ENCODE measurements at regions not wholly inside any gene's neighbourhood (a gene's known extent, or its start where the extent isn't known, plus 50 kb on each side); places are given as distances from the start of the nearest gene placed in this dataset.

DNA sequence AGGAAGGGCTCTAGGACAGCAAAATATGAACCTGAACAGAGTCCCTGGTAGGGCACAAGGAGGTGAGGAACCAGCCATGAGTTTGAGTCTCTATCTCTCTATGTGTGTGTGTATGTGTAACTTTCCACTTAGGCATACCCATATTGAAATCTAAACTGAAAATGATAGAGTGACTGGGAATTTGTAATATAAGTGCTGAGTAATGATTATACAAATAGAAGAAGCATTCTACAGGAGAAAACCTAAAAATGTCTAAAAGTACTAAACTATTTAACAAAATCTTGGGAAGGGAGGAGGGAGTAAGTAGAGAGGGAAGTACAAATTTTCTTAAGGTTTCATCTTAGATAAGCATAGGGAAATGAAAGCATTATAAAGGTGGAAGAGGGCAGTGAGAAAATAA lies 97.1 kb upstream of the ZC3H12C start:
- H3K9me3 ChIP-seq, result no peaks in the 10 kb centered on the region
- H3K27ac ChIP-seq, result no peak overlapping the region
- no peaks in the 10 kb centered on the region for H3K27me3 ChIP-seq
- intact Hi-C loops (cut with DNase I), result no loop called here
- TF ChIP-seq EP300 (IDR thresholded peaks at IDR 0.05) (no peak), POLR2AphosphoS5 (IDR thresholded peaks at IDR 0.05) (no peak)
- H3K36me3 ChIP-seq, result no peaks in the 10 kb centered on the region
- no peak for DNase-seq
- peaks cover 0 to 11% (median 4%) of the 10 kb centered on the region in 4 donors for H3K4me1 ChIP-seq
- no peak overlapping the region for H3K4me3 ChIP-seq

DNA sequence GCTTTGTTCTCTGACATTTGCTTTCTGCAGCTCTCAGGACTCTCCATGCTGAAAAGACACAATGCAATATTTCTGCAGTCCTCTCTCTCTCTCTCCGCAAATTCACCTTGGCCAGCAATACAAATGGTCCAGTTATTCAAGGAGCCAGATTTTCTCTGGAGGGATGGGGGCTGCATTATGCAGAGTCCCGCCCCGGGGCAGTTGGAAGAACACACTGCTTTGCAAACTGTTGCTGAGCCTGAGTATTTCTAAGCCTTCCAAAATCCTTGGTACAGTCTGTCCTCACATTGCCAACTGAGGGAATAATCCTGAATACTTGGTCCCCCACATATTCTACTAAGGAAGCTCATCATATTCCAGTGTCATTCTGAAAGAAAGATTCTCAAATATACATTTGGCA lies 94.3 kb upstream of the ZC3H12C start:
- TF ChIP-seq, protein P1, sequence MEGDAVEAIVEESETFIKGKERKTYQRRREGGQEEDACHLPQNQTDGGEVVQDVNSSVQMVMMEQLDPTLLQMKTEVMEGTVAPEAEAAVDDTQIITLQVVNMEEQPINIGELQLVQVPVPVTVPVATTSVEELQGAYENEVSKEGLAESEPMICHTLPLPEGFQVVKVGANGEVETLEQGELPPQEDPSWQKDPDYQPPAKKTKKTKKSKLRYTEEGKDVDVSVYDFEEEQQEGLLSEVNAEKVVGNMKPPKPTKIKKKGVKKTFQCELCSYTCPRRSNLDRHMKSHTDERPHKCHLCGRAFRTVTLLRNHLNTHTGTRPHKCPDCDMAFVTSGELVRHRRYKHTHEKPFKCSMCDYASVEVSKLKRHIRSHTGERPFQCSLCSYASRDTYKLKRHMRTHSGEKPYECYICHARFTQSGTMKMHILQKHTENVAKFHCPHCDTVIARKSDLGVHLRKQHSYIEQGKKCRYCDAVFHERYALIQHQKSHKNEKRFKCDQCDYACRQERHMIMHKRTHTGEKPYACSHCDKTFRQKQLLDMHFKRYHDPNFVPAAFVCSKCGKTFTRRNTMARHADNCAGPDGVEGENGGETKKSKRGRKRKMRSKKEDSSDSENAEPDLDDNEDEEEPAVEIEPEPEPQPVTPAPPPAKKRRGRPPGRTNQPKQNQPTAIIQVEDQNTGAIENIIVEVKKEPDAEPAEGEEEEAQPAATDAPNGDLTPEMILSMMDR (IDR thresholded peaks at IDR 0.05), result no peak
- no peak for TF ChIP-seq EP300 (IDR thresholded peaks at IDR 0.05)
- TF ChIP-seq POLR2A (IDR thresholded peaks at IDR 0.05), result no peak
- no peak for TF ChIP-seq POLR2AphosphoS5 (IDR thresholded peaks at IDR 0.05)
- H3K9me3 ChIP-seq, result no peaks in the 10 kb centered on the region
- H3K4me3 ChIP-seq, result no peak overlapping the region
- H3K4me1 ChIP-seq, result peaks cover 0 to 11% (median 4%) of the 10 kb centered on the region in 4 donors
- 91 to 95% methylated on average over 3 of the region's 3 CpGs for WGBS, 2 donors
- H3K36me3 ChIP-seq, result no peaks in the 10 kb centered on the region
- intact Hi-C loops (cut with DNase I), result no loop called here
- H3K27me3 ChIP-seq, result no peaks in the 10 kb centered on the region
- H3K27ac ChIP-seq, result peak overlapping the region in 1 of 4 donors; percentile 65
- DNase-seq, result no peak

DNA sequence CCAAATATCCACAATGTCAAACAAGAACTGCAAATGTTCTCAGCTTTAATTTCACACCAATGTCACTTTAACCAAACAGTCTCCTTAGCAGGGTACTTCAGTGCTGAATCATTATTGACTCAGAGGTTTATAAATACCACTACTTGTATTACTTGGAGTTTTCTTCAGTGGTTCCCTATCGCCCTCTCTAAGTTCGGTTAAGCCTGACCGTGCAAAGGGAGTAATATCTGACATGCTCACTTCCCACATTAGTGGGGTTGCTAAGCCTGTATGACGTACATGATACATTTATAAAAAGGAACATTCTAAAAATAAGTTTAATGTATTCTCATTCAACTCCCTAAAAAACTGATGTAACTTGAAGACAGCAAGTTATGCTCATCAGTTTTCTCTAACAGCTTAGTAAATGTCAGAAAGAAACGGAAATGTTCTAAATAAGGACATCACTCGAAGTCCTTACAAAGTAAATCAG lies 93.1 kb upstream of the ZC3H12C start:
- intact Hi-C loops (cut with DNase I), result no loop called here
- Histone ChIP-seq H3K27ac (peak overlapping the region in 1 of 4 donors; percentile 65), H3K4me3 (no peak overlapping the region), H3K36me3 (no peaks in the 10 kb centered on the region), H3K4me1 (peaks cover 0 to 11% (median 4%) of the 10 kb centered on the region in 4 donors), H3K9me3 (no peaks in the 10 kb centered on the region), H3K27me3 (no peaks in the 10 kb centered on the region)
- TF ChIP-seq POLR2AphosphoS5 (IDR thresholded peaks at IDR 0.05) (peak in 1 of 4 donors; percentile 21), EP300 (IDR thresholded peaks at IDR 0.05) (peak in 1 of 4 donors; percentile 21), POLR2A (IDR thresholded peaks at IDR 0.05) (no peak)
- DNase-seq, result no peak
- WGBS, 2 donors, result 49 to 55% methylated on average over 6 of the region's 6 CpGs

DNA sequence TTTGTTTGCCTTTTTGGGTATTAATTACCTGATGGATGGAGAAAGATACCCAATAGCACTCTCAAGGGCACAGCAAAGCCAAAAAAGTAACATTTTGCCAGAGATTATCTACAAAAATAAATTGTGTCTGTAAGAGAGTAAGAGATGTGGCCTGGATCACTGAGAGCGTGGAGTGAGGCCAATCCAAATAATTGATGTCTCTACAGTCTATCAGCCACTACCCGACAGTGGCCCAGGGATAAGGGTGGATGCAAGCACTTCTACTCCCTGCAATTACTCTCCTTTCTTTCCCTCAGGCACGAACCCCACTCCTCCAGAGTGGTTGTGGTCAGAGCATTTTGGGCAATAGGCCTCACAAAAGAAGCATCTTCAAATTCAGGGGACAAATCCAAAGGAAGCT lies 92.3 kb upstream of the ZC3H12C start:
- Histone ChIP-seq H3K36me3 (no peaks in the 10 kb centered on the region), H3K9me3 (no peaks in the 10 kb centered on the region), H3K27ac (peak overlapping the region in 1 of 4 donors; percentile 65), H3K4me1 (peaks cover 0 to 11% (median 4%) of the 10 kb centered on the region in 4 donors), H3K4me3 (no peak overlapping the region), H3K27me3 (no peaks in the 10 kb centered on the region)
- 81 to 84% methylated on average over 3 of the region's 3 CpGs for WGBS, 2 donors
- TF ChIP-seq, protein P1 (IDR thresholded peaks at IDR 0.05), result no peak
- TF ChIP-seq POLR2A (IDR thresholded peaks at IDR 0.05), result no peak
- no peak for TF ChIP-seq POLR2AphosphoS5 (IDR thresholded peaks at IDR 0.05)
- TF ChIP-seq EP300 (IDR thresholded peaks at IDR 0.05), result no peak
- intact Hi-C loops (cut with DNase I), result no loop called here
- no peak for DNase-seq

DNA sequence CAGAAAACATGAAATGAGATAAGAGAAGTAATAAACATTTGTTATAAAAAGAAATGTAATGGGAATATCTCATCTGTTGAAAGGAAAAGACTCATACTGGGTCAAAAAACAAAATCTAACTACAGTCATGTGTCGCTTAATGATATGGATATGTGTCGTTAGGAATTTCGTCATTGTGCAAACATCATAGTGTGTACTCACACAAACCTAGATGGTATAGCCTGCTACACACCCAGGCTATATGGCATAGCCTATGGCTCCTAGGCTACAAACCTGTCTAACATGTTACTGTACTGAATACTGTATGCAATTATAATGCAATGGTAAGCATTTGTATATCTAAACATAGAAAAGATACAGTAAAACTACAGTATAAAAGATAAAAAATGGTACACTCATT lies 89.8 kb upstream of the ZC3H12C start:
- Histone ChIP-seq H3K36me3 (no peaks in the 10 kb centered on the region), H3K27ac (no peak overlapping the region), H3K4me3 (no peak overlapping the region), H3K4me1 (peaks cover 0 to 11% (median 4%) of the 10 kb centered on the region in 4 donors), H3K9me3 (no peaks in the 10 kb centered on the region), H3K27me3 (no peaks in the 10 kb centered on the region)
- intact Hi-C loops (cut with DNase I), result no loop called here
- 27 to 84% methylated on average over 3 of the region's 3 CpGs for WGBS, 2 donors
- DNase-seq, result no peak
- no peak for TF ChIP-seq EP300 (IDR thresholded peaks at IDR 0.05)
- TF ChIP-seq, protein P1 (IDR thresholded peaks at IDR 0.05), result no peak
- TF ChIP-seq POLR2AphosphoS5 (IDR thresholded peaks at IDR 0.05), result no peak
- no peak for TF ChIP-seq POLR2A (IDR thresholded peaks at IDR 0.05)

DNA sequence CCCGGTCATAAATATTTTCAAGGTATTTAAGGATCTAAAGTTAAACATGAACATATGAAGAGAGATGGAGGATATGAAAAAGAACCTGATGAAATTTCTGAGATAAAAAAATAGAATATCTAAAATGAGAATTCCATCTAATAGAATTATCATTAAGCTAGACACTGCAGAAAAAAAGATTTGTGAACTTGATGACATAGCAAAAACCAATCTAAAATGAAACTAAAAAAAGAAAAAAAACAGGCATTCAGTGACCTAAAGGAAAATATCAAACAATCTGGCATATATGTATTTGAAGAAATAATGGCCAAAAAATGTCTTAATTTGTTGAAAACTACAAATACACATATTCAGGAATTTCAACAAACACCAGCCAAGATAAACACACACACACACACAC lies 81.6 kb upstream of the ZC3H12C start:
- intact Hi-C loops (cut with DNase I), result no loop called here
- TF ChIP-seq, protein P1 (IDR thresholded peaks at IDR 0.05), result no peak
- TF ChIP-seq POLR2AphosphoS5 (IDR thresholded peaks at IDR 0.05), result no peak
- TF ChIP-seq EP300 (IDR thresholded peaks at IDR 0.05), result no peak
- TF ChIP-seq POLR2A (IDR thresholded peaks at IDR 0.05), result no peak
- Histone ChIP-seq H3K4me3 (no peak overlapping the region), H3K27ac (no peak overlapping the region), H3K4me1 (no peaks in the 10 kb centered on the region), H3K9me3 (peaks cover 0 to 9% (median 3%) of the 10 kb centered on the region in 4 donors), H3K36me3 (no peaks in the 10 kb centered on the region), H3K27me3 (no peaks in the 10 kb centered on the region)
- 96 to 98% methylated on average over 1 of the region's 1 CpG for WGBS, 2 donors
- DNase-seq, result no peak
